Smooth muscle cell (in vitro differentiated cells): ENCODE measurements at regions not wholly inside any gene's neighbourhood (a gene's known extent, or its start where the extent isn't known, plus 50 kb on each side); places are given as distances from the start of the nearest gene placed in this dataset.

ENCODE experiments used
- DNase-seq: peaks from one replicate; lab custom pipeline; 2025; ENCODE audit not compliant: unreplicated experiment; lab: John Stamatoyannopoulos, UW
- H2AFZ ChIP-seq: fragments of 200-600 bp; sonication (generic); 2 replicates; pipeline ENCODE4 v1.6.0; 2016; ENCODE audit warnings: antibody characterized with exemption, low read depth, mild to moderate bottlenecking
- H3F3A ChIP-seq: fragments of 200-600 bp; sonication (generic); 2 replicates; pipeline ENCODE4 v1.6.0; 2017; ENCODE audit warnings: antibody characterized with exemption, low read depth
- H3K27ac ChIP-seq: fragments of 200-600 bp; sonication (generic); 2 replicates; pipeline ENCODE4 v1.5.1; 2016; ENCODE audit warnings: low read depth, mild to moderate bottlenecking
- H3K27me3 ChIP-seq: fragments of 200-600 bp; sonication (generic); 2 replicates; pipeline ENCODE4 v1.6.1; 2016; ENCODE audit warnings: low read depth, mild to moderate bottlenecking
- H3K36me3 ChIP-seq: fragments of 200-600 bp; sonication (generic); 2 replicates; pipeline ENCODE4 v1.5.1; 2016; ENCODE audit warnings: low read depth
- H3K4me1 ChIP-seq: fragments of 200-600 bp; sonication (generic); 2 replicates; pipeline ENCODE4 v1.5.1; 2016; ENCODE audit warnings: low read depth
- H3K4me2 ChIP-seq: fragments of 200-600 bp; sonication (generic); 2 replicates; pipeline ENCODE4 v1.6.0; 2016; ENCODE audit warnings: mild to moderate bottlenecking
- H3K4me3 ChIP-seq: fragments of 200-600 bp; sonication (generic); 2 replicates; pipeline ENCODE4 v1.5.1; 2016; ENCODE audit warnings: mild to moderate bottlenecking
- H3K79me2 ChIP-seq: fragments of 200-600 bp; sonication (generic); 2 replicates; pipeline ENCODE4 v1.6.0; 2016; ENCODE audit warnings: low read depth, mild to moderate bottlenecking
- H3K9ac ChIP-seq: fragments of 200-600 bp; sonication (generic); 2 replicates; pipeline ENCODE4 v1.6.0; 2016; ENCODE audit warnings: low read depth
- H3K9me3 ChIP-seq: fragments of 200-600 bp; sonication (generic); replicated peaks from 2 replicates; pipeline ENCODE4 v1.5.1; 2016; ENCODE audit warnings: low read depth
- H4K20me1 ChIP-seq: fragments of 200-600 bp; sonication (generic); 2 replicates; pipeline ENCODE4 v1.6.0; 2016; ENCODE audit warnings: low read depth
- WGBS: methylation state at CpG from one replicate; pipeline ENCODE4 v1.1.7; 2016; ENCODE audit warnings: low lambda C conversion rate; 5-methylcytosine and 5-hydroxymethylcytosine counted together
- TF ChIP-seq, protein P1 (sequence below): fragments of 200-600 bp; sonication (generic); IDR thresholded peaks from 2 replicates; pipeline ENCODE4 v1.5.1; 2017; ENCODE audit warnings: borderline replicate concordance, mild to moderate bottlenecking, antibody characterized with exemption; ENCODE audit not compliant: insufficient read depth, poor library complexity, severe bottlenecking

GRCh38 chr12:123080634-123081033 is 70.3 kb downstream of the PITPNM2 start:
- Histone ChIP-seq H3K79me2 (peaks cover 5% of the 10 kb centered on the region), H3K9ac (no peak overlapping the region), H3F3A (no peaks in the 10 kb centered on the region), H3K36me3 (no peaks in the 10 kb centered on the region), H2AFZ (no peak overlapping the region), H3K9me3 (no peaks in the 10 kb centered on the region), H3K27me3 (no peaks in the 10 kb centered on the region), H3K4me2 (no peak overlapping the region), H3K4me1 (peaks cover 10% of the 10 kb centered on the region), H3K27ac (no peak overlapping the region), H3K4me3 (no peak overlapping the region), H4K20me1 (peaks cover under 1% of the 10 kb centered on the region)
- TF ChIP-seq, protein P1, sequence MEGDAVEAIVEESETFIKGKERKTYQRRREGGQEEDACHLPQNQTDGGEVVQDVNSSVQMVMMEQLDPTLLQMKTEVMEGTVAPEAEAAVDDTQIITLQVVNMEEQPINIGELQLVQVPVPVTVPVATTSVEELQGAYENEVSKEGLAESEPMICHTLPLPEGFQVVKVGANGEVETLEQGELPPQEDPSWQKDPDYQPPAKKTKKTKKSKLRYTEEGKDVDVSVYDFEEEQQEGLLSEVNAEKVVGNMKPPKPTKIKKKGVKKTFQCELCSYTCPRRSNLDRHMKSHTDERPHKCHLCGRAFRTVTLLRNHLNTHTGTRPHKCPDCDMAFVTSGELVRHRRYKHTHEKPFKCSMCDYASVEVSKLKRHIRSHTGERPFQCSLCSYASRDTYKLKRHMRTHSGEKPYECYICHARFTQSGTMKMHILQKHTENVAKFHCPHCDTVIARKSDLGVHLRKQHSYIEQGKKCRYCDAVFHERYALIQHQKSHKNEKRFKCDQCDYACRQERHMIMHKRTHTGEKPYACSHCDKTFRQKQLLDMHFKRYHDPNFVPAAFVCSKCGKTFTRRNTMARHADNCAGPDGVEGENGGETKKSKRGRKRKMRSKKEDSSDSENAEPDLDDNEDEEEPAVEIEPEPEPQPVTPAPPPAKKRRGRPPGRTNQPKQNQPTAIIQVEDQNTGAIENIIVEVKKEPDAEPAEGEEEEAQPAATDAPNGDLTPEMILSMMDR = no peak
- no peak for DNase-seq
- 96% methylated on average over 4 of the region's 4 CpGs for WGBS

DNA sequence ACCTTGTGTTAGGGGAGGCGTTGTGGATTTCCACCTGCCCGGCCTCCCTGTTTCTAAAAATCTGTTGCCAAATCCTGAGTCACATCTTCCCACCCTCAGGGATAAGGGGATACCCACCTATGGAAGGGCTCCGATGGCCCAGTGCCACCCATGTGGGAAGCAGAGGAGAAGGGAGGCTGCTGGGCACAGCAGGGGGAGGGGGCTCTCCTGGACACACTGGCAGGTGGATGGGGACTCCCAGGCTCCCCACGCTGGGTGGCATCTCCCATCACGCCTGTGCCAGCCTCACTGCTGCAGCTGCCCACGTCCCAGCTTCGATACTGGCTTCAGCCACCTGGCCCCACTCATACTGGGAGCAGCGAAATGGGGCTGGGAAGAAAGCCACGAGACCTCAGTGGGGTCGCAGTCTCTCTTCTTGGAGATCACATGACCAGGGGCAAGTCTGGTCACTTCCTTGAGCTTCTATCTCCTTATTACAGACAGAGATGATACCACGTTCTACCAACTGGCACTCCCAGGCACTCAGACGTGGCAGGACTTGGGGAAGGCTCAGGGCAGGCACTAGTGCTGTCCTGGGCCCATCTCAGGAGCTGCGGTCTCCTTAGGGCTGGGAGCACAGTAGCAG is 72.2 kb downstream of the PITPNM2 start:
- Histone ChIP-seq H3K27ac (no peak overlapping the region), H3K9ac (no peak overlapping the region), H3K27me3 (no peaks in the 10 kb centered on the region), H4K20me1 (peaks cover 4% of the 10 kb centered on the region), H3F3A (no peaks in the 10 kb centered on the region), H3K79me2 (peaks cover 5% of the 10 kb centered on the region), H3K4me1 (peaks cover 16% of the 10 kb centered on the region), H3K9me3 (no peaks in the 10 kb centered on the region), H2AFZ (no peak overlapping the region), H3K4me3 (no peak overlapping the region), H3K36me3 (no peaks in the 10 kb centered on the region), H3K4me2 (no peak overlapping the region)
- TF ChIP-seq, protein P1 = no peak
- WGBS = 95% methylated on average over 13 of the region's 13 CpGs
- no peak for DNase-seq

DNA sequence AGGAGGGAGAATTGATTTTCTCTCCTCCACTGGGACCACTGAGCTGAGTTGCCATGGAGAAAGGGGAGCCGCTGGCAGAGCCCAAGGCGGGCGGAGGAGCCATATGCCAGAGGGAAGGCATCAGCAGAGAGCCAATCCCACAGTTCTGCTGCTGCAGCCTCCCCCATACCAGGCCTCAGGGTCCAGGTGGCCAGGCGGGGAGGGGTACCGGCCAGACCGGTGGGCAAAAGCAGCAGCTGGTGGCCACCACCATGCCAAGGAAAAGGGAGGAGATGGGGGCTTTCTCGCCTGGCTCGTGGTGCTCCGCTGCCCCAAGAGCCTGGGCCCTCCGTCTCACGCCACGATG is 72.8 kb downstream of the PITPNM2 start:
- peaks cover 4% of the 10 kb centered on the region for H4K20me1 ChIP-seq
- peaks cover 5% of the 10 kb centered on the region for H3K79me2 ChIP-seq
- WGBS = 98% methylated on average over 12 of the region's 12 CpGs
- TF ChIP-seq, protein P1 = no peak
- H3K4me1 ChIP-seq = peaks cover 16% of the 10 kb centered on the region
- no peak overlapping the region for H3K9ac ChIP-seq
- H3K9me3 ChIP-seq = no peaks in the 10 kb centered on the region
- H3K27ac ChIP-seq = no peak overlapping the region
- no peak for DNase-seq
- no peak overlapping the region for H3K4me2 ChIP-seq
- no peak overlapping the region for H3K4me3 ChIP-seq
- H3K27me3 ChIP-seq = no peaks in the 10 kb centered on the region
- no peaks in the 10 kb centered on the region for H3F3A ChIP-seq
- H3K36me3 ChIP-seq = no peaks in the 10 kb centered on the region
- H2AFZ ChIP-seq = no peak overlapping the region
